Activated CD4-positive, alpha-beta T cell treated with anti-CD3 and anti-CD28 coated beads for 4 hours (primary cell): ENCODE measurements at regions not wholly inside any gene's neighbourhood (a gene's known extent, or its start where the extent isn't known, plus 50 kb on each side); places are given as distances from the start of the nearest gene placed in this dataset.
"Not testable (repeated sequence)": the region's sequence is repeated elsewhere in the genome, so short reads cannot be mapped to it uniquely, and the experiment has no call there.

ENCODE experiments used
- DNase-seq, 2 donors: peaks; one replicate each; pipeline ENCODE4 v3.0.0-alpha.2; 2020

DNA sequence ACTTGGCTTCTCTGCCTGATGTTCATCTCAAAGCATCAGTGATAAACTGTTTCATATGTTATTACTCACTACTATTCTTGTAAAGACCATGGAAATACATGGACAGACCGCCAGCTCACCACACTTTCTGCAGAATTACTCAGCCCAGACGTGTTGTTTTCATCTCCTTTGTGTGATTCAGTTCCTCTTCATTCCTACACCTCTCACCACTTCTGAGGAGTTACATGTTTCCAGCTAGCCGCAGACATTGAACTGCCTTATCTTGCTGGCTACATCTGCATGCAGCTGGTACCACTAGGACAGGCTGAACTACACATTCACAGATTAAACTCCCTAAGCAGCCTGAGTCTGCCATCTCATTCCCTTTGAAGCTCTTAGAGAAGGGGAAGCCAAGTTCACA is 443.2 kb upstream of the FGF16 start:
- no peak for DNase-seq

DNA sequence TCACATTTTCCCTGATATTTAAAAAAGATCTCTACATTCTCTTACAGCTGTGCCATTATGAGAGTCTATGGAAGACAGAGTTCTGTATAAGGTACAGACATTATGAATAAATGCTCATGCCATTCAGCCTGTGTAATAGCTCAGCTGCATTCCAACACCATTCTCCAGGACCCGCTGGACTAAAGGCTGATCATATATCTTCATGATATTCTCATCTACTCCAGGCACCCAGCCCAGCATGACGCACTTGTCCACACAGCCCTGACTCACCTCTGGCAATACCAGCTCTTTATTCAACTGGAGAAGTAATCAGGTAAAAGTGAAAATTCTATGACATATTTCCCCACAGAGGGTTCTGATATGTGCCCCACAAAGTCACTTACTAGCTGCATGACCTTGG is 437.5 kb upstream of the FGF16 start:
- no peak for DNase-seq

DNA sequence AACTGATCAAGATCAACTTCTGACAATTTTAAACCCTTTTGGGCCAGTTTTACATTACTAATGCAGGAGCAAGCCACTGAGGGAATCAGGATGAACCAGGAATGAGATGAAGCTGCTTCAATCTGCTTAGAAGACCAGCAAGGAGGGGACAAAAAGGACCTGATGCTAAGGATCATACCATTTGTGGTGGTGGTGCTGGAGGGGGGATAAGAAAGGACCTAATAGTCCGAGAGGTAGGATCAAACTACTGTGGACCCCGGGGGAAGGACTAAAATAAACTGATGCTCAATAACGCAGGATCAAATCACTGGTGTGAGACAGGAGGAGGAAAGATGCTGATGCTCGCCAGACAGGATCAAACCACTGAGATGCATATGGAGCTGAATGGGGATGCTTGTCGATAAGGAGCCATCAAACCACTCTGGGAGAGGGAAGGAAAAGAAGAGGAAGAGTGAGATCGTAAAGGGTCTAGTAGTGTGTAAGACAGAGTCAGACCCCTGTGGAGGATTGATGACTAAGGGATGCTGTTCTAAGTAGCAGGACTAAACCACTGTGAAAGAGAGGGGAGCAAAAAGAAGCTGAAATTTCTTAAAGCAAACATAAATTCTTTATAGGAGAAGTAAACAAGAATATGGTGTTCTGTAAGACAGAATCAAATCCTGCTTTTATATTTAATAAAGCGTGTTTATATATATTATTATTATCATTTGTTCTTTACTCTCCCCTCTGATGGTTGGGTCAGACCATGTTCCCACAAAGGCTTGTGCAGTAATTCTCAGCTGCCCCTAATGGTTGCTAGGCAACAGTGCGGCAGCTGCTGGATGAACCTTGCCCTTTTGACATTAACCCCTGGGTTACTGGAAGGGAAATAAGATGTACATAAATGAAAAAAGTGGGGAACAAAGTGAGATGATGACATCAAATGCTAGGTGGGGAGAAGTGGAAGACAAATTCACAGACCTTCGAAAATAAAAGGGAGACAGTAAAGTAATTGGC is 432.5 kb upstream of the FGF16 start:
- DNase-seq: no peak

DNA sequence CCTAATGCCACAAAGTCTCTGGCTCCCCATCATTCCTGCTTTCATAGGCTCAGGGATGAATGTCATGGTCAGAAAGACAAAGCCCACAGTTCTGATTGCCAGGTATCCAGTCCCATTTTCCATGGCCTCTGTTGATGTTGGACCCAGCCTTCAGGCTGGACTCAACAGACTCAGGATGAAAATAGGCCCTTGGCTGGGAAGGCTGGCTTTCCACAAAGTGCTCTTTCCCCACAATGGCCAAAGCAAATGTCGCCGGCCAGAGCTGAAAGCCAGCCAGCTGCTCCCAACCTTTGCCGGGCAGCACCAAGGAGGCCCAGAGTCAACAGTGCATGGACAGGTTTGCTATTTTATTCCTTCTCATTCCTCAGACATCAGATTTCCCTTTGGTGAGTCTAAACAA is 430.1 kb upstream of the FGF16 start:
- DNase-seq: no peak

DNA sequence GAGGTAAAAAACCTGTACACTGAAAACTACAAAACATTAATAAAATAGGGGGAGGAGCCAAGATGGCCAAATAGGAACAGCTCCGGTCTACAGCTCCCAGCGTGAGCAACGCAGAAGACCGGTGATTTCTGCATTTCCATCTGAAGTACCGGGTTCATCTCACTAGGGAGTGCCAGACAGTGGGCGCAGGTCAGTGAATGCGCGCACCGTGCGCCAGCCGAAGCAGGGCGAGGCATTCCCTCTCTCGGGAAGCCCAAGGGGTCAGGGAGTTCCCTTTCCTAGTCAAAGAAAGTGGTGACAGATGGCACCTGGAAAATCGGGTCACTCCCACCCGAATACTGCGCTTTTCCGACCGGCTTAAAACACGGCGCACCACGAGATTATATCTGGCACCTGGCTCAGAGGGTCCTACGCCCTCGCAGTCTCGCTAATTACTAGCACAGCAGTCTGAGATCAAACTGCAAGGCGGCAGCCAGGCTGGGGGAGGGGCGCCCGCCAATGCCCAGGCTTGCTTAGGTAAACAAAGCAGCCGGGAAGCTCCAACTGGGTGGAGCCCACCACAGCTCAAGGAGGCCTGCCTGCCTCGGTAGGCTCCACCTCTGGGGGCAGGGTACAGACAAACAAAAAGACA is 400.9 kb upstream of the FGF16 start:
- DNase-seq: not testable (repeated sequence)

DNA sequence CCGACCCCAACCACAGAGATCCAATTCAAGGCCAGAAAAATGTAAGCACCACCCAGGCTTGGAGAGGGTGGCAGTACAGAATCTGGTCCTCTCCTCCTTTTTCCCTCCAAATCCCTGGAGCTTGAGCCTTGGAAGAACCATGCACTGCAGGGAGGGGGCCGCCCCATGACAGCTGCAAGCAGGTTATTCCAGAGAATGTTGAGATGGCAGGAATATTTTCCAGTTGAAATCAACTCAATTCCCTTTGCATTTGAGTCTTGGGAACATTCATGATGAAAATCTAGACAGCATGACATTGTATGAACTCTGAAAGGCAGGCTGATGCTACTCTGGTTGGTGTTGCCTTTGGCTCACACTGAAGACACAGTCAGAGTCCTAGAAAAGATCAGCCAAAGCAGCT is 386.6 kb upstream of the FGF16 start:
- no peak for DNase-seq

DNA sequence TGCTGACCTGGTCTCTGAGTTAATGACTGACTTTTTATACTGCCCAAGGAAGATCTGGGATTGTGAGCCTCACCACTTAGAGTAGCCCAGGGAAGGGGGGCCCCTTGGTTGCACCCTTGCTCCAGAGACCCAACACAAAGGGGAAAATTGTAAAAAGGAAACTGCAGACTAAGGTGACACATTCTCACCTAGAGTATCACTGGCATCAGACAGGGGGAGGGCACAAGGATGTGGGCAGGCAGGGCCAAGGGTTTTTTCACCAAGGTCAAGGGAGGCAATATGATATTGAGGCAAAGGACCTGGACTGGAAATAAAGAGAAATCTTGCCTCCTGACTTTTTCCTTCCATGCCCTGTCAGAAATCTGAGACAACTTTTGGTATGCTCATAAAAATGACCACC is 386.2 kb upstream of the FGF16 start:
- no peak for DNase-seq

DNA sequence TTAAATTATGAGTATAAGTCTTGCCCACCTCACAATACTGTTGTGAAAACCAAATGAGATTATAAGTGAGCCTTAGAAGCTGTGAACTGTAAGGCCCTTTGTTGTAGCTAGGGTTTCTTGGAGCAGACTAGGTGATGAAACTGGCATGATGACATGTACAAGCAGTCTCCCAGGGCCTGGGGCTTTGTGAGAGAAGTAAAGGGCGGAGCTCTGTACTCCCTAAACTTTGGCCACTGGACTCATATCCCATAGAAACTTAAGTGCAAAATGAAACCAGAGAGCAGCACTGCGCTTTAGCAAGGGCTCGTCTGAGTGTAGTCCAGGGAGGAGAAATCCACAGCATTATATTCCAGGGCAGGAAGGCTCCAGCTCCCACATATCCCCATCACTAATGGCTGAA is 385.6 kb upstream of the FGF16 start:
- DNase-seq: no peak

DNA sequence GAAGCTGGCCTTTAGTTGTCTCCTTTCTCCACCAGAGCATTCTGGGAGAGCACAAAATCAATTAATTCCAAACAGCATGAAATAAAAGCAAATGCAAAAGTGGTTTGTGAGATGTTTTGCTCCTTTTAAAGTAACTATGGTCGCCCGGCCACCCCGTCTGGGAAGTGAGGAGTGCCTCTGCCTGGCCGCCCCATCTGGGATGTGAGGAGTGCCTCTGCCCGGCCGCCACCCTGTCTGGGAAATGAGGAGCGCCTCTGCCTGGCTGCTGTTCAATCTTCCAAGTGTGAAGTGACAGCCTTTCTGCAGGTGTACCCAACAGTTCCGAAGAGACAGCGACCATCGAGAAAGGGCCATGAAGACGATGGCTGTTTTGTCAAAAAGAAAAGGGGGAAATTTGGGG is 381.3 kb upstream of the FGF16 start:
- no peak for DNase-seq

DNA sequence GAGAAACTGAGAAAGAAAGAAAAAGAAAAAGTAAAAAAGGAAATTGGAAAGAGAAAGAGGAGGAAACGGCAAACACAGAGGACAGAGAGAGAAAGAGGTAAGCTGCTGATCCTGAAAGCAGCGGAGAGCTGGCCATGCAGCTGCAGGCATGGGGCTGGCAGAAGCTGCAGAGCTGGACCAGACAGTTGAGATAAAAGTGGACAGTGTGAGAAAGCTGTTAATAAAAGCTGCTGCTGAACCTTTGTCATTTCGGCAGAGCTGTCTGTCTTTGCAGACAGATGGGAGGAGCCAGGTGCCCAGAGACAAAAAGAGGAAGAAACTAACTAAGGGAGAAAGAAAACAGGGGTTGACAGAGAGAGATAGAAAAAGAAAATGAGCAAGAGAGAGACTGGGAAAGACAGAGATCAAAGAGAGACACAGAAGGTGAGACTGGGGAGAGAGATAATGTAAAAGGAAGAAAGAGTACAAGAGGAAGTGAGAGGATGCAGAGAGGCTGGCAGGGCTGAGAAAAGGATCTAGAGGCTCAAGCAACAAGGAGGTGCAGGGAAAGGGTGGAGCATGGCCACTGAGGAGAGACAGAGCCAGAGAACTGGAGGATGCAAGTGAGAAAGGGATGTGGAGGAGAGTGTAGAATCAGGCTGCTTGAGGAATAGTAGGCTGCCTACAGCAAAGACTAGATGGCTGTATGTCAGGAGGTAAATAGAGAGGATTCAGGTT is 376.8 kb upstream of the FGF16 start:
- DNase-seq: no peak

DNA sequence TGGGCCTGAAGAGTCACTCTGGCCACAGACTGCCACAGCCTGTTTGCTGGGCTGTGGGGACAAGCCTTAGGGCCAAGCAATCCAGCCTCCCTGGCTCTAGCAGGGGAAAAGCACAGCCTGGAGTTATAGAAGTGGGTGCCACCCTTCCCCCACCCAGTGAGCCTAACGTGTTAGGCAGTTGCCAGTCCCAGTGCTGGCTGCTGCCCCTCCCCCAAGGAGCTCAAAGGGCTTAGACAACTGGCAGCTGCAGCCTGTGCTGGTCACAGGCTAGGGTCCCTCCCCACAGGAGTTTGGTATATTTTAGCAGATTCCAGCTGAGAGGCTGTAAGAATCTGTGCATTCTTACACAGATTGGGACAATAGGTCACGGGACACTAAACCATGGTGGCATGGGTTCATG is 370.3 kb upstream of the FGF16 start:
- no peak for DNase-seq

DNA sequence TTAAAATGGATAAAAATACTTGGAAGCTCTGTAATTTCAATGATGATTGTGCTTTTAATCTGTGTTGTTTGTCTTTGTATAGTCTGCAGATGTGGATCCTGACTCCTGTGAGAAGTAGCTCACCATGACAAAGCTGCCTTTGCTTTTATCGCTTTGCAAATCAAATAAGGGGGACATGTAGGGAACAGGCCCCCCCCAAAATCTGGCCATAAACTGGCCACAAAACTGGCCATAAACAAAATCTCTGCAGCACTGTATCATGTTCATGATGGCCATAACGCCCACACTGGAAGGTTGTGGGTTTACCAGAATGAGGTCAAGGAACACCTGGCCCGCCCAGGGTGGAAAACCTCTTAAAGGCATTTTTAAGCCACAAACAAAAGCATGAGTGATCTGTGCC is 366.0 kb upstream of the FGF16 start:
- not testable (repeated sequence) for DNase-seq

DNA sequence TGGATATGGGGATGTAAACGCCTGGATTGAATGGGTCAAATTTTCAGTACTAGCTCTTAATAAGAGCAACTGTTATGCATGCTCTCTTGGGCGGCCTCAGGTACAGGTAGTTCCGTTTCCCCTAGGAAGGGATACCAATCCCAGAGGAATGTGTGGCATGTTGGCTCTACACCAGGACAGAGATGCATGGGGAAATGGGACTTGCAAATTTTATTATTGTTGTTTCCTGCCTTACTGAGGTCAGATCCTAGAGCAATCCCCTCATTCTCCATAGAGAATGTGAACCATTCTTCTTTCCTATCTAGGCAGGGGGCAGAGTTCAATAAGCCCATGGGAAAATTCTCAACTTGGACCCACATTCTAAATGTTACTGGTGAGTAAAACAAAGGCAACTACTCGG is 361.8 kb upstream of the FGF16 start:
- no peak for DNase-seq

DNA sequence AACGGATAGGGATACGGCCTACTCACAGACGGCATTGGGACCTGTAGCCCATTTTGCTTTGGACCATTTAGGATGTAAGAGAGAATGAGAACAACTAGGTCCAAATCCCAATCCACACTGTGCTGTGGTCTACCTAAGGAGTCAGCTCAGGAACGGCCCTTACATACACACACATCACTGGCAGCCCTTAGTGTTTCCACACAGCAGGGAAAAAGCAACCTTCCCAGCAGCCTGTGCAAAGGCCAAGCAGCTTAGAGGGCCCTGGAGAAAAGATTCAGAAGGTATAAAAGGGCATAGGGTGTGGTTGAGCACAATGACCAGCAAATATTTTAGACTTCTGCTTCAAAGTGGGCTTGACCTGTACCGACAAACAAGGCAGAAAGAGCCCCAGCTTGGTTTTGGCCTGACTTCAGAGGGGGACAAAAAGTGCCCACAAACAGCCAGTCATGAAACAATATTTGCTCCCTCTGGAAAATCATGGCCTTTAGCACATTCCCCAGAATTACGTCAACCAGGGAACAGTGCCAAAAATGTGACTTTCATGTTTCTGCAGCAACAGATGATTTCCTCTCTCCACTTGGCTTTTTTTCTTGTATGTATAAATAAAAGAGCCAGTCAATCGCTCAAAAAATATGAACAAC is 359.5 kb upstream of the FGF16 start:
- no peak for DNase-seq

DNA sequence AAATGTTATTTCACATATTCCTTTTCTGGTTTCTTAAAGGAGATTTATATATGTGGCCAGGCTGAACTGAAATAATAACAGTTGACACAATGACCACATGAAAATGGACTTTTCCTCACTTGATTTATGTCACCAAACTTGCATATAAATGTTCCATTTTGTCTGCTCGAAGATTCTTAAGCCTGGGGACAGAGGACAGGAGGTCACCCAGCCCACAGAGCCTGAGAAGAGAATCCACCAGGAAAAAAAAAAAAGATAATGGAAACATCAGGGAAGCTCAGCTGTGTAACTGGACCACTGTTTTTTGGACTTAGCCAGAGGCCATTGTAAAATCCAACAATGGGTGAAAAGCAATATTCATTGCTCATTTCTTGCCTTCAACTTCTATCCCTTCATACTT is 359.0 kb upstream of the FGF16 start:
- no peak for DNase-seq

DNA sequence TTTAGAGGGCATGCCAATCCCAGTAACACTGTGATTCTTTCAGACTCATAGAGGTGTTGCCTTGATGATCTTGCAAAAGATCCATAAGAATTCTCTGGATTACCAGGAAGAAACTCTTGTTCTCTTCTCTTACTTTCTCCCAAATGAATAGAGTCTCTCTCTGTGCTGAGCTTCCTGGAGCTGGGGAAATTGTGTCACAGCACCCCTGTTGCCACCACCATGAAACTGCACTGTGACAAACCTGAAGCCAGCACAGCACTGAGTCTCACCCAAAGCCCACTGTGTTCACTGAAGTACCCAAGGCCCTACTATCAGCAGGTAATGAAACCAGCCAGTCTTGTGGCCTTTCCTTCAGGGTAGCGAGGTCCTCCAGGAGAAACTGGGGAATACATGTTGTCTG is 332.7 kb upstream of the FGF16 start:
- no peak for DNase-seq

DNA sequence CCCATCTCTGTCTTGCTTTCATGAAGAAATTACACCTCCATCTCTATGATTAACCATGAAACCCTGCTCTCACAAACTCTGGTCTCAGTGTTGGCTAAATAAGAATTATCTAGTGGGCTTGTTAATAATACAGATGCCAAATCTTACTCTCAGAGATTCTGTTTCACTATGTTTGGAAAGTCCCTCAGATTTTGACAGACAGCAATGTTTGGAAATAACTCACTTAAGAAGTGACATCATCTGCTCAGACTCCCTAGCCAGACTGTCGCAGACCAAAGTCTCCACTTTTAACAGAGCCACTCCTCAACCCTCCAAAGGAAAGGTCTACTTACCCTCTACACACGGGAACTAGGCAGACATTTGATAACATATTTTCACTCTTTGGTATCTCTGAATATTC is 328.5 kb upstream of the FGF16 start:
- DNase-seq: no peak

DNA sequence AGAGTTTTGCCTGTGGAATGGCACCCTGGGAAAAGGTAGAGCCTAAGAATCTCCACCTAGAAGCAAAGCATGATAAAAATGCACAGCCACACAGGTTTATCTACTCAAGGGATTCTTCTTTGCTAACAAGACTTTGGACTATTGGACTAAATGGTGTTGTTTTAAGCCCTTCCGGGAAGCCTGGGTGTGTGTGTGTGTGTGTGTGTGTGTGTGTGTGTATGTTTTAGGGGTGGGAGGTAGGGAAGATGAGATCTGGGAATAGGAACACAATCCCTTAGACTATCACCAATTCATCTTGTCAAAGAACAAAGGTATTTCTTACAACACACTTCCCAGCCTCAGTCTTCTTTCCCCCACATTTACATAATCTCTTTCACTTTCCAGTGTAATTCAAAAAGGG is 327.5 kb upstream of the FGF16 start:
- DNase-seq: no peak

DNA sequence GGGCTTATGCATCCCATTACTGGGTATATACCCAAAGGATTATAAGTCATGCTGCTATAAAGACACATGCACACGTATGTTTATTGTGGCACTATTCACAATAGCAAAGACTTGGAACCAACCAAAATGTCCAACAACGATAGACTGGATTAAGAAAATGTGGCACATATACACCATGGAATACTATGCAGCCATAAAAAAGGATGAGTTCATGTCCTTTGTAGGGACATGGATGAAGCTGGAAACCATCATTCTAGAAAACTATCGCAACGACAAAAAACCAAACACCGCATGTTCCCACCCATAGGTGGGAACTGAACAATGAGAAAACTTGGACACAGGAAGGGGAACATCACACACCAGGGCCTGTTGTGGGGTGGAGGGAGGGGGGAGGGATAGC is 323.3 kb upstream of the FGF16 start:
- not testable (repeated sequence) for DNase-seq

DNA sequence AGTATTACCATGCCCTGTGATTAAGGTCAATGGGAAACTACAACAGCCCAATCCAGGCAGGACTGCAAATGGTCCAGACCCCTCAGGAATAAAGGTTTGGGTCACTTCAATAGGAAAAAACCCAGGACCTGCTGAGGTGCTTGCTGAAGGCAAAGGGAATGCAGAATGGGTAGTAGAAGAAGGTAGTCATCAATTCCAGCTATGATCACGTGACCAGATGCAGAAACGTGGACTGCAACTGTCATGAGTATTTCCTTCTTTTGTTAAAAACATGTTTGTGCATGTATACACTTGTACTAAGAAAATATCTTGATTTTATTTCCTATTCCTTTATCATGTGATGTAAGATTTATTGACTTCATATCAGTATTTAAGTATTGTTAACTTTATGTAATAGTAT is 319.6 kb upstream of the FGF16 start:
- DNase-seq: not testable (repeated sequence)

DNA sequence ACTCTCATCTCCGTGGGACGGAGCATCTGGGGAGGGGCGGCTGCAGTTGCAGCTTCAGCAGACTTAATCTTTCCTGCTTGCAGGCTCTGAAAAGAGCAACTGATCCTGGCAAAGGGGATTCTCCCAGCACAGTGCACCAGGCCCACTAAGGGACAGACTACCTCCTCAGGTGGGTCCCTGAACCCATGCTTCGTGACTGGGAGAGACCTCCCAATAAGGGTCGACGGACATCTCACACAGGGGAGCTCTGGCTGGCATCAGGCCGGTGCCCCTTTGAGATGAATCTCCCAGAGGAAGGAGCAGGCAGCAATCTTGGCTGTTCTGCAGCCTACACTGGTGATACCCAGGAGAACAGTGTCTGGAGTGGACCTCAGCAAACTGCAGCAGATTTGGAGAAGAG is 303.3 kb upstream of the FGF16 start:
- DNase-seq: no peak

DNA sequence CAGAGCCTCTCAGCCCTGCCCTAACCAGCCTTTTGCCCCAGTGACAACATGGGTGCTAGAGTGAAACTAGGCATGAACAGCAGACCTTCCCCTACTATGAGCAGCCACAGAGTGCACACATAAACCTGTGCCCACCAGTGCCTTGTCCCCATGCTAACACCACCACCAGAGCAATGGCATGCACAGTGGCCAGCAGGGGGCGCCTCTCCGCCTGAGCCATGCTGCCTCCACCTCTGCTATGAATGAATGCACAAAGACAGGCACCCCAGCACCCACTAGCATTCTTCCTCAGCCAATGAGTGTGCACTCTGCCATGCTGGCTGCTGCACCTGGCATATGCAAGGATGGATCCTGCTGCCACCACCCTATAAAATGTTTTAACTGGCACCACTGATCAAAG is 286.9 kb upstream of the FGF16 start:
- peak; percentile 1 to 6 for DNase-seq

DNA sequence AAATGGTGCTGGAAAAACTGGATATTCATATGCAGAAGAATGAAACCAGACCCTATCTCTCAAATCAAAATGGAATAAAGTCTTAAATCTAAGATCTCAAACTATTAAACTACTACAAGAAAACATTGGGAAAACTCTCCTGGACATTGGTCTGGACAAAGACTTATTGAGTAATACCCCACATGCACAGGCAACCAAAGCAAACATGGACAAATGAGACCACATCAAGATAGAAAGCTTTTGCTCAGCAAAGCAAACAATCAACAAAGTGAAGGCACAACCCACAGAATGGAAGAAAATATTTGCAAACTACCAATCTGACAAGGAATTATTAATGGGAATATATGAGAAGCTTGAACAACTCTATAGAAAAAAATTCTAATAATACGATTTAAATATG is 284.4 kb upstream of the FGF16 start:
- DNase-seq: no peak
